HUES64 (cell line): ENCODE measurements at regions not wholly inside any gene's neighbourhood (a gene's known extent, or its start where the extent isn't known, plus 50 kb on each side); places are given as distances from the start of the nearest gene placed in this dataset.

Experiments
- H3K27ac ChIP-seq: 2 replicates; pipeline ENCODE4 v1.7.0; 2013; ENCODE audit warnings: low read depth, low read length, inconsistent platforms
- H3K27me3 ChIP-seq: 2 replicates; pipeline ENCODE4 v1.6.1; 2013; ENCODE audit warnings: mild to moderate bottlenecking, low read length; ENCODE audit not compliant: insufficient read depth
- H3K36me3 ChIP-seq: 2 replicates; pipeline ENCODE4 v1.6.1; 2013; ENCODE audit warnings: mild to moderate bottlenecking, low read length; ENCODE audit not compliant: insufficient read depth
- H3K4me1 ChIP-seq: 2 replicates; pipeline ENCODE4 v1.6.1; 2013; ENCODE audit warnings: mild to moderate bottlenecking, low read length, moderate library complexity; ENCODE audit not compliant: insufficient read depth
- H3K4me3 ChIP-seq: 2 replicates; pipeline ENCODE4 v1.5.1; 2013; ENCODE audit warnings: mild to moderate bottlenecking, low read length, moderate library complexity
- H3K9ac ChIP-seq: 2 replicates; pipeline ENCODE4 v1.6.1; 2013; ENCODE audit warnings: mild to moderate bottlenecking, low read depth, low read length
- H3K9me3 ChIP-seq: 2 replicates; pipeline ENCODE4 v1.6.1; 2013; ENCODE audit warnings: low read depth, low read length; ENCODE audit not compliant: insufficient read depth
- WGBS: fragments of 150-250, 120-280 bp; methylation state at CpG from one replicate; pipeline ENCODE4 v1.1.7; 2013; ENCODE audit warnings: missing lambda C conversion rate; 5-methylcytosine and 5-hydroxymethylcytosine counted together

- Histone ChIP-seq H3K4me1 (peaks cover 41% of the 10 kb centered on the region), H3K27me3 (no peaks in the 10 kb centered on the region), H3K27ac (peak overlapping the region; percentile 90), H3K36me3 (peaks cover 2% of the 10 kb centered on the region; the same call in 1 of the 2 replicates), H3K9ac (no peak overlapping the region), H3K4me3 (peak overlapping the region; percentile 7; the same call in 1 of the 2 replicates), H3K9me3 (peaks cover 5% of the 10 kb centered on the region; the same call in 1 of the 2 replicates)
- WGBS = 68% methylated on average over 3 of the region's 3 CpGs
Observed at GRCh38 chr3:116848248-116848829, 138.8 kb downstream of the TUSC7 start.

- 6% methylated on average over 3 of the region's 3 CpGs for WGBS
- Histone ChIP-seq H3K27ac (peak overlapping the region; percentile 90), H3K27me3 (no peaks in the 10 kb centered on the region), H3K9me3 (peaks cover 5% of the 10 kb centered on the region; the same call in 1 of the 2 replicates), H3K4me3 (no peak overlapping the region; the same call in 1 of the 2 replicates), H3K36me3 (peaks cover 2% of the 10 kb centered on the region; the same call in 1 of the 2 replicates), H3K9ac (no peak overlapping the region), H3K4me1 (peaks cover 39% of the 10 kb centered on the region)
Observed at GRCh38 chr3:116849261-116849688, 139.7 kb downstream of the TUSC7 start.

GRCh38 chr3:116852803-116853202, 143.2 kb downstream of the TUSC7 start:
- Histone ChIP-seq H3K4me1 (peaks cover 34% of the 10 kb centered on the region), H3K36me3 (peaks cover 2% of the 10 kb centered on the region; the same call in 1 of the 2 replicates), H3K9ac (no peak overlapping the region), H3K4me3 (no peak overlapping the region), H3K27ac (no peak overlapping the region), H3K27me3 (no peaks in the 10 kb centered on the region), H3K9me3 (no peaks in the 10 kb centered on the region)
- WGBS = 88% methylated on average over 5 of the region's 5 CpGs

GRCh38 chr3:116863270-116863770, 153.7 kb downstream of the TUSC7 start:
- Histone ChIP-seq H3K27me3 (no peaks in the 10 kb centered on the region), H3K4me3 (peak overlapping the region; percentile 63; the same call in 1 of the 2 replicates), H3K36me3 (no peaks in the 10 kb centered on the region), H3K9ac (0 out of 2 replicates have a peak overlapping the region, but pooled peaks have one; percentile 43), H3K27ac (no peak overlapping the region), H3K9me3 (no peaks in the 10 kb centered on the region), H3K4me1 (peaks cover 20% of the 10 kb centered on the region)
- WGBS = 83% methylated on average over 3 of the region's 3 CpGs

GRCh38 chr3:116863822-116864589, 154.4 kb downstream of the TUSC7 start:
- no peaks in the 10 kb centered on the region for H3K27me3 ChIP-seq
- no peaks in the 10 kb centered on the region for H3K9me3 ChIP-seq
- H3K36me3 ChIP-seq = no peaks in the 10 kb centered on the region
- H3K4me1 ChIP-seq = peaks cover 20% of the 10 kb centered on the region
- peak overlapping the region; percentile 30; the same call in 1 of the 2 replicates for H3K27ac ChIP-seq
- peak overlapping the region; percentile 63 for H3K4me3 ChIP-seq
- 8% methylated on average over 16 of the region's 16 CpGs for WGBS
- H3K9ac ChIP-seq = peak overlapping the region; percentile 43

- no peaks in the 10 kb centered on the region for H3K36me3 ChIP-seq
- H3K9ac ChIP-seq = peak overlapping the region; percentile 43; the same call in 1 of the 2 replicates
- H3K27me3 ChIP-seq = no peaks in the 10 kb centered on the region
- H3K27ac ChIP-seq = no peak overlapping the region
- 55% methylated on average over 7 of the region's 7 CpGs for WGBS
- H3K9me3 ChIP-seq = no peaks in the 10 kb centered on the region
- H3K4me3 ChIP-seq = peak overlapping the region; percentile 63
- peaks cover 20% of the 10 kb centered on the region for H3K4me1 ChIP-seq
Observed at GRCh38 chr3:116864590-116864927, 155.0 kb downstream of the TUSC7 start.

GRCh38 chr3:116870379-116870778, 160.8 kb downstream of the TUSC7 start:
- Histone ChIP-seq H3K4me1 (no peaks in the 10 kb centered on the region), H3K27ac (no peak overlapping the region), H3K36me3 (no peaks in the 10 kb centered on the region), H3K27me3 (no peaks in the 10 kb centered on the region), H3K4me3 (no peak overlapping the region), H3K9ac (no peak overlapping the region), H3K9me3 (no peaks in the 10 kb centered on the region)
- 83% methylated on average over 4 of the region's 4 CpGs for WGBS

- no peak overlapping the region for H3K9ac ChIP-seq
- 89% methylated on average over 1 of the region's 1 CpG for WGBS
- no peaks in the 10 kb centered on the region for H3K9me3 ChIP-seq
- H3K27me3 ChIP-seq = no peaks in the 10 kb centered on the region
- H3K4me3 ChIP-seq = no peak overlapping the region
- no peak overlapping the region for H3K27ac ChIP-seq
- no peaks in the 10 kb centered on the region for H3K4me1 ChIP-seq
- H3K36me3 ChIP-seq = no peaks in the 10 kb centered on the region
Observed at GRCh38 chr3:116871905-116872304, 162.3 kb downstream of the TUSC7 start.

- no peaks in the 10 kb centered on the region for H3K9me3 ChIP-seq
- no peak overlapping the region for H3K9ac ChIP-seq
- no peaks in the 10 kb centered on the region for H3K4me1 ChIP-seq
- H3K4me3 ChIP-seq = no peak overlapping the region
- no peak overlapping the region for H3K27ac ChIP-seq
- H3K27me3 ChIP-seq = no peaks in the 10 kb centered on the region
- 94% methylated on average over 2 of the region's 2 CpGs for WGBS
- H3K36me3 ChIP-seq = no peaks in the 10 kb centered on the region
Observed at GRCh38 chr3:116872688-116873087, 163.1 kb downstream of the TUSC7 start.

GRCh38 chr3:116873142-116873541, 163.6 kb downstream of the TUSC7 start:
- no peaks in the 10 kb centered on the region for H3K9me3 ChIP-seq
- no peaks in the 10 kb centered on the region for H3K36me3 ChIP-seq
- H3K9ac ChIP-seq = no peak overlapping the region
- no peak overlapping the region for H3K4me3 ChIP-seq
- no peaks in the 10 kb centered on the region for H3K4me1 ChIP-seq
- WGBS = 94% methylated on average over 2 of the region's 3 CpGs
- no peaks in the 10 kb centered on the region for H3K27me3 ChIP-seq
- H3K27ac ChIP-seq = no peak overlapping the region

GRCh38 chr3:116877968-116878367, 168.4 kb downstream of the TUSC7 start:
- H3K27ac ChIP-seq = no peak overlapping the region

More at GRCh38 chr3:116877968-116878367, 168.4 kb downstream of the TUSC7 start:
- H3K4me3 ChIP-seq = no peak overlapping the region
- WGBS = 94% methylated on average over 3 of the region's 3 CpGs
- no peak overlapping the region for H3K9ac ChIP-seq
- H3K27me3 ChIP-seq = no peaks in the 10 kb centered on the region
- H3K36me3 ChIP-seq = no peaks in the 10 kb centered on the region
- H3K4me1 ChIP-seq = no peaks in the 10 kb centered on the region
- H3K9me3 ChIP-seq = no peaks in the 10 kb centered on the region
